Colonic mucosa (tissue), 4 donors: ENCODE measurements at regions not wholly inside any gene's neighbourhood (a gene's known extent, or its start where the extent isn't known, plus 50 kb on each side); places are given as distances from the start of the nearest gene placed in this dataset.

Source experiments
- DNase-seq: peaks from one replicate; pipeline ENCODE4 v3.0.0-alpha.2; 2020
- H3K27ac ChIP-seq: fragments of 200-600 bp; one replicate; pipeline ENCODE4 v1.8.0; 2021
- H3K27me3 ChIP-seq: fragments of 200-600 bp; one replicate; pipeline ENCODE4 v1.8.0; 2021
- H3K36me3 ChIP-seq: fragments of 200-600 bp; one replicate; pipeline ENCODE4 v1.8.0; 2021
- H3K4me1 ChIP-seq: fragments of 200-600 bp; one replicate; pipeline ENCODE4 v1.8.0; 2021; ENCODE audit warnings: mild to moderate bottlenecking
- H3K4me3 ChIP-seq: fragments of 200-600 bp; one replicate; pipeline ENCODE4 v1.8.0; 2021
- H3K9ac ChIP-seq, 2 donors: one replicate each; pipeline ENCODE4 v1.7.0; 2013; ENCODE audit warnings: control low read depth in 2 of 2, low read depth in 2 of 2, low read length in 2 of 2
- H3K9me3 ChIP-seq: fragments of 200-600 bp; one replicate; pipeline ENCODE4 v1.8.0; 2021
- CTCF ChIP-seq: fragments of 200-600 bp; IDR thresholded peaks from one replicate; pipeline ENCODE4 v1.8.0; 2022; ENCODE audit warnings: antibody characterized with exemption, mild to moderate bottlenecking
- intact Hi-C: fragments of 100-400 bp; cut with DNase I; formaldehyde crosslinking; loops from one replicate; pipeline ENCODE4 v1.14.1; 2022
- donor health status: healthy.
- donor health status: DM: no; HTN: no; CAD: no.
- donor health status: DM: no; HTN: no; CAD: no.

- no peaks in the 10 kb centered on the region for H3K9me3 ChIP-seq
- H3K4me1 ChIP-seq, result no peaks in the 10 kb centered on the region
- DNase-seq, result no peak
- no peak for TF ChIP-seq CTCF
- intact Hi-C loops, result no loop called here
- H3K36me3 ChIP-seq, result no peaks in the 10 kb centered on the region
- no peak overlapping the region for H3K4me3 ChIP-seq
- H3K27me3 ChIP-seq, result no peaks in the 10 kb centered on the region
- H3K9ac ChIP-seq, result no peak overlapping the region
- no peak overlapping the region for H3K27ac ChIP-seq
Observed at GRCh38 chr7:106196460-106197021, 84.4 kb upstream of the SYPL1 start.

GRCh38 chr7:106193661-106194060 lies 81.5 kb upstream of the SYPL1 start:
- Histone ChIP-seq H3K27me3 (no peaks in the 10 kb centered on the region), H3K9ac (no peak overlapping the region), H3K36me3 (no peaks in the 10 kb centered on the region), H3K4me1 (no peaks in the 10 kb centered on the region), H3K9me3 (no peaks in the 10 kb centered on the region), H3K4me3 (no peak overlapping the region), H3K27ac (no peak overlapping the region)
- intact Hi-C loops, result no loop called here
- no peak for DNase-seq
- no peak for TF ChIP-seq CTCF

- no peak for TF ChIP-seq CTCF
- no peaks in the 10 kb centered on the region for H3K36me3 ChIP-seq
- no peak overlapping the region for H3K27ac ChIP-seq
- no peaks in the 10 kb centered on the region for H3K4me1 ChIP-seq
- H3K27me3 ChIP-seq, result no peaks in the 10 kb centered on the region
- H3K9ac ChIP-seq, result no peak overlapping the region
- DNase-seq, result no peak
- intact Hi-C loops, result no loop called here
- H3K9me3 ChIP-seq, result no peaks in the 10 kb centered on the region
- H3K4me3 ChIP-seq, result no peak overlapping the region
Observed at GRCh38 chr7:106190589-106191330, 78.6 kb upstream of the SYPL1 start.

DNA sequence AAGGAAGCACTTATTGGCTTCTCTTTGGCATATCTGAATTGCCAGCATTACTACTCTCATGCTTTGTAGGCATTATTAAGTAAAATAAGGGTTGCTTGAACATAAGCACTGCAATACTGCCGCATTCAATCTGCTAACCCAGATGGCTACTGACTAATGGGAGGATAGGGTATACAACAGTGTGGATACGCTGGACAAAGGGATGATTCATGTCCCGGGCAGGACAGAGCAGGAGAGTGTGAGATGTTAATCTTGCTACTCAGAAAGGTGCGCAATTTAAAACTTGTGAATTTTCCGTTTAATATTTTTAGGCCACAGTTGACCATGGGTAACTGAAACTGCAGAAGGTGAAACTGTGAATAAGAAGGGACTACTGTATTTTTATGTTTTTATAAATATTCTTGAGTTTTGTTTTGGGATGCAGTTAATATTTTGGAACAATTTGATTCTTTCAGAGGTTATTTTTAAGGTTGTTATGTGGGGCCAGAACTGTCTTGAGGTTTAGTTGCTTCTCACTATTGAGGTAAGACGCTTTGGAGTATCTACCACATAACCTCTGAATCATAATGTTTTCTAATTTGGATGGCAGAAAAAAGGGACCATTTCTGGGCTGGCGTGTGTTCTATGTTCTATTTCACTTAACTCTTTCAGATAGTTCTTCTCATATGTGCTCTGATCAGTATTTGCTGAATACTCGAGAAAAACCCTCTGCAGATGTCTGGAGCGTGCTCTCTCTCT lies 75.7 kb upstream of the SYPL1 start:
- Histone ChIP-seq H3K4me3 (no peak overlapping the region), H3K27me3 (no peaks in the 10 kb centered on the region), H3K36me3 (no peaks in the 10 kb centered on the region), H3K9me3 (no peaks in the 10 kb centered on the region), H3K27ac (no peak overlapping the region), H3K4me1 (no peaks in the 10 kb centered on the region), H3K9ac (no peak overlapping the region)
- no peak for DNase-seq
- TF ChIP-seq CTCF, result no peak
- intact Hi-C loops, result no loop called here

- no peak for TF ChIP-seq CTCF
- intact Hi-C loops, result no loop called here
- H3K27me3 ChIP-seq, result no peaks in the 10 kb centered on the region
Observed at GRCh38 chr7:106185719-106186118, 73.6 kb upstream of the SYPL1 start.

More at GRCh38 chr7:106185719-106186118, 73.6 kb upstream of the SYPL1 start:
- Histone ChIP-seq H3K27ac (no peak overlapping the region), H3K4me1 (no peaks in the 10 kb centered on the region), H3K36me3 (no peaks in the 10 kb centered on the region), H3K4me3 (no peak overlapping the region), H3K9ac (no peak overlapping the region), H3K9me3 (no peaks in the 10 kb centered on the region)
- no peak for DNase-seq
